C1 segment of cervical spinal cord (tissue), 14 donors: ENCODE measurements at regions not wholly inside any gene's neighbourhood (a gene's known extent, or its start where the extent isn't known, plus 50 kb on each side); places are given as distances from the start of the nearest gene placed in this dataset.

Source experiments
- DNase-seq, 14 donors: peaks; one replicate each; lab custom pipeline; 2025; lab: John Stamatoyannopoulos, UW

GRCh38 chr2:142270291-142270690 lies 139.5 kb upstream of the LRP1B start:
- no peak for DNase-seq

DNA sequence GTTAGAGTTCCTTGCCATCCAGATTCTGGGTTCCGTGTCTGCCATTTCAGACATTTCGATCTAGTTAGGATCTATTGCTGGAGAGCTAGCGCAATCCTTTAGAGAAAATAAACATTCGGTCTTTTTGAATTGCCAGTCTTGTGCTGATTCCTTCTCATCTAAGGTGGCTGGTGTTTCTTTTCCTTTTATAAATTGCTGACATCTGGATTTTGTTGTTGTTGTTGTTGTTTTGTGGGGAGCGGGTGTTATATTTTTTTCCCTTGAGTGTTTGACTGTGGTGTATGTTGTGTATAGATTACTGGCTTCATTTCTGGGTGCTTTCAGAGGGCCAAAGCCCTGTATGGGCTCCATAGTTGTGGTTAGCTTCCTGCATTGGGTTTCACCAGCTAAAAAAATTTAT lies 128.5 kb upstream of the LRP1B start:
- no peak for DNase-seq

DNA sequence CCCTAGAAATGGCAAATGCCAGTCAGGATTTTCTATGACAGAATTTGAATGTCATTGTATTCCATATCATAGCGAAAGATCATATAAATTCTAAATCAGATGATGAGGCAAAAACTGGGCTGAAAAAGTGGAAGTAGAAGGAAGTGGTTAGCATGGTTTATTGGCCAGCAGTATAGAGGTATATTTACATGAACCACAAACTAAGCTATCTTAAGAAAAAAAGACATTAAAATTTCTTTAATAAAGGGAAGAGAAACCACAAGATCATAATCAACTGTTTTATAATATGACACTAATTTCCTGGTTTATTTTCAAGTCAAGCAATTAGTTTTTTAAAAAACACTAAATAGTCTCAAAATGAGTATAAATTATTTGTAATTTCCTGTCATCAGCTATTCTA lies 123.2 kb upstream of the LRP1B start:
- no peak for DNase-seq

- DNase-seq: no peak
These were observed 110.2 kb upstream of the LRP1B start for GRCh38 chr2:142241016-142241415.

- no peak for DNase-seq
These were observed 105.4 kb upstream of the LRP1B start for GRCh38 chr2:142236181-142236580.

- no peak for DNase-seq
These were observed 103.9 kb upstream of the LRP1B start for GRCh38 chr2:142234741-142235140.

DNA sequence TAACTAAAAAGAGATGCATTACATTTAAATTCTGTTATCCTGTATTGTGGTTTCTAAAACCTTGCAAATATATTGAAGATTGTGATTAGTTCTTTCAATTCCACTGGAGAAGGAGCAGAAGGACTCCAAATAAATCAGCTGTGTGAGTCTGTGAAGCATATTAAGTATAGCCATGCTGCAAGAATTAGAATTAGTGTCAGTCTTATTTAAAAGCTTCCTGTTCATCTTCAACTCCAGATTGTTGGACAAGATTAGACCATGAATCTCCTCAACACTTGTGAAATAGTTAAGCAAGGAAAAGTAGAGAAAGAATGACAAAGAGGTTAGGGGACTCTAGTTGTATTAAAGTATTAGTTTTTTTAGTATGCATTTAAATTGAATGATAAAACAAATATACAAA lies 92.5 kb upstream of the LRP1B start:
- DNase-seq: no peak

DNA sequence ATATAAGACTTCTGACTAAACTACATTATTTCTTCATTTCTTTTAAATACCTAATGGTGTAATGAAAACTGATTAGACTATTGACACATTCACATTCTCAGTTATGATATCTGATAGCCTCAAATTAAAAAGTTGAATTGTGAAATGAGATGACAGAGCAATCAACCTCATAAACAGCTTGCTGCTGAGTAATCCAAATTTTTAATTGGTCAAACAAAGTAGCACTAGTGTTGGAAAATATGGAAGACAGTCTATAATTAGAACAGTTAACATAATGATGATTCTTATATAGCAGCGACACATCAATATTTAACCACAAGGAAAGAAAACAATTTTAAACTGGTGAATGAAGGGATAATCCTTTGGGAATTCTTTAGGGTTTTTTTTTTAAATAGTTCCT lies 91.9 kb upstream of the LRP1B start:
- no peak for DNase-seq

GRCh38 chr2:142220901-142221300 lies 90.1 kb upstream of the LRP1B start:
- peak in 1 of 14 donors; percentile 93 for DNase-seq

DNA sequence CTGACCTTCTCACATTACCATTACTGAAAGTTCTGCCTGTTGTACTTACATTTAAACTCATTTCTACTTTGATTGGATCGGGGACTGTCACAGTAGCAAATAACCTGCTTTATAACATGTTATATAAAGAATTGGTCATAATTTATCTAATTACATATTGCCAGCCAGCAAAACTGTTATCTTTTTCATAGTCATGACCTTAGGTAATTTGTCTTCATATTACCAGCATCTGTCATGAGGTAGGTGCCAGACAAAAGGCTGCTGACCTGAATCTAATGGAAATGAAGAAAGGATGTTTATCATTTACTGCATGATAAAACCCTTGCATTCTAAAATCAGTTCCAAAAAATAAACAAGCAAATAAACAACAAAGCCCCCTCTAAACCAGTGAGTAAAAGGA lies 89.4 kb upstream of the LRP1B start:
- peak in 1 of 14 donors; percentile 51 for DNase-seq

GRCh38 chr2:142218471-142218870 lies 87.7 kb upstream of the LRP1B start:
- DNase-seq: no peak

- no peak for DNase-seq
These were observed 87.0 kb upstream of the LRP1B start for GRCh38 chr2:142217804-142218203.

DNA sequence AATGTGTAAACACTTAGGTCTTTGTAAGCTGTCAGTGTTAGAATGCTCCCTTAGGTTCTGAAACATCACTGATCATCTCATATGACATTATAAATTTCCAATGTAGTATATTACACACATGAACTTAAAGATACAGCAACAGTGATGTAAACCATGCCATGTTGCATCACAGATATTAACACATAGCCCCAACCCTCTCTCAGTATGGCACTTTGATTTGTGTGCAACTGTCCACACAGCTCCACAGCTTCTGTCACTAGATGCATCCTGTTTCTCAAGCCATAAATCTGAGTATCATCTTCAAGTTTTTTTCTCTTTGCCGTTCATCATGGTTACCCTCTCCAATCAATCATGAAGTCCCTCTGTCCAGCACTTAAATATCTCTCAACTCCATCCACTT lies 69.2 kb upstream of the LRP1B start:
- DNase-seq: no peak

- no peak for DNase-seq
These were observed 68.3 kb upstream of the LRP1B start for GRCh38 chr2:142199073-142199472.

- no peak for DNase-seq
These were observed 60.0 kb upstream of the LRP1B start for GRCh38 chr2:142190805-142191204.

DNA sequence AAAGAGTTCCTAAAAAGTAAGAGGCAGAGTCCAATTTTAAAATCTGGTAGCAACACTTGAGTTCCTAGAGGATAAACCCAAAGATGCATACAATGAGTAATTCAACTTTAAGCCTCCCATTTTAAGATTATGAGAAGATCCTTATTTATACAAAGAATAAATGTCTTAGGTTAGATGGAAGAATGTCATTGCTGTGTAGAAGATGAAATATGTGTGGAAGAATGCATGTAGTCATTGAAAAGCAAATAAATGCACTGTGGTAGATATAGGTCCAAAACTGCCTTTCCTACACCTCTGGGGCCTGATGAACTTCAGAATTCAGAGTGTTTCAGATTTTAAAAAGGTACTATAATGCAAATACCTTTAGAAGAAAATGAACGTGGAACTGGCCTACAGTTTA lies 58.7 kb upstream of the LRP1B start:
- DNase-seq: no peak

DNA sequence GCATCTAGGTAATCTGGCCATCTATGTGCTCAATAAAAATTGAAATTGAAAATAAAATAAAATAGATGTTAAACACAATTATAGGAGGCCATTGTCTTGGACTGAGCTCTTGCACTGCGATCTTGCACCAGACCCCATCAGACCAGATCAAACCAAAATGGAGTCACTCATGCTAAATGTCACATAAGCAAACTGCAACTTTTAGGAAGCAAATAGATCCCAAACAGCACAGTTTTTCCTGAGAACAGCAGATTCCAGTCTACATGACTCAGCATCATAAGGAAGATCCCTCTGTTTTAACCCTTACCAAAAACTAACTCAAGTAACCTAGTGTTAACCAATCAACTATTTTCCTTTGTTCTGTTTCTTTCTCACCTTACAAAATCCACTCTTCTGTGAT lies 57.7 kb upstream of the LRP1B start:
- no peak for DNase-seq

- peak in 4 of 14 donors; percentile 18 to 31 (median 28) for DNase-seq
These were observed 50.2 kb upstream of the LRP1B start for GRCh38 chr2:142180820-142181533.
